B cell (primary cell): ENCODE measurements at regions not wholly inside any gene's neighbourhood (a gene's known extent, or its start where the extent isn't known, plus 50 kb on each side); places are given as distances from the start of the nearest gene placed in this dataset.

Experiments
- ATAC-seq: fragments of 200-7000 bp; cut with Tn5 transposase; one replicate; pipeline ENCODE4 v1.10.0; 2021; ENCODE audit warnings: low read depth, mild to moderate bottlenecking, moderate number of reproducible peaks, moderate library complexity
- CTCF ChIA-PET: fragments of 350-600 bp; sonication (Branson Sonifier 250); formaldehyde crosslinking; loops from one replicate; lab custom pipeline; 2021; ENCODE audit warnings: antibody characterized with exemption, inconsistent platforms; lab: Charles Lee
- POLR2A ChIA-PET: fragments of 350-600 bp; sonication (Branson Sonifier 250); formaldehyde crosslinking; loops from one replicate; lab custom pipeline; 2021; ENCODE audit warnings: antibody characterized with exemption; lab: Charles Lee
- DNase-seq: peaks from one replicate; pipeline ENCODE4 v3.0.0; 2013
- H2AFZ ChIP-seq: 2 replicates; pipeline ENCODE4 v1.6.1; 2012; ENCODE audit warnings: mild to moderate bottlenecking, low read depth, low read length; ENCODE audit not compliant: insufficient read depth, poor library complexity, severe bottlenecking
- H3K27ac ChIP-seq, 2 donors: 1 replicate in 1 of 2; 2 replicates in 1 of 2; pipeline ENCODE4 v1.5.1; 2012 to 2013; ENCODE audit warnings: low read length in 2 of 2, mild to moderate bottlenecking in 2 of 2, moderate library complexity in 1 of 2
- H3K27me3 ChIP-seq, 4 experiments: fragments of 200-600 bp in 1 of 4; sonication (generic) in 1 of 4; replicated peaks in 1 of 4; 1 replicate in 2 of 4; 2 replicates in 2 of 4; pipeline versions ENCODE4 v1.6.1 to v1.7.0; 2013 to 2016; ENCODE audit warnings: low read length in 3 of 4, mild to moderate bottlenecking in 2 of 4, mixed read lengths in 1 of 4, moderate library complexity in 1 of 4; ENCODE audit not compliant: insufficient read depth in 4 of 4, control insufficient read depth in 3 of 4; ENCODE audit errors: control extremely low read depth in 1 of 4
- H3K36me3 ChIP-seq, 2 experiments: replicated peaks in 1 of 2; 1 replicate in 1 of 2; 2 replicates in 1 of 2; pipeline versions ENCODE4 v1.6.1 to v1.7.1; 2013; ENCODE audit warnings: low read length in 1 of 2; ENCODE audit not compliant: insufficient read depth in 2 of 2, control insufficient read depth in 1 of 2; ENCODE audit errors: control extremely low read depth in 1 of 2, extremely low read depth in 1 of 2
- H3K4me1 ChIP-seq, 2 donors: fragments of 200-600 bp in 1 of 2; sonication (generic) in 1 of 2; 1 replicate in 1 of 2; 2 replicates in 1 of 2; pipeline versions ENCODE4 v1.5.1 to v1.6.1; 2013 to 2017; ENCODE audit warnings: low read length in 2 of 2; ENCODE audit not compliant: control insufficient read depth in 2 of 2, insufficient read depth in 2 of 2
- H3K4me2 ChIP-seq: replicated peaks from 2 replicates; pipeline ENCODE3; 2012; ENCODE audit warnings: mild to moderate bottlenecking, low read depth, low read length; ENCODE audit not compliant: poor library complexity, severe bottlenecking
- H3K4me3 ChIP-seq, 5 experiments: fragments of 200-600 bp in 1 of 5; sonication (generic) in 1 of 5; 1 replicate in 3 of 5; 2 replicates in 2 of 5; pipeline versions ENCODE4 v1.5.1 to v1.7.0; 2011 to 2016; ENCODE audit warnings: low read length in 4 of 5, mild to moderate bottlenecking in 4 of 5, low read depth in 2 of 5, control low read depth in 1 of 5, moderate library complexity in 1 of 5; ENCODE audit not compliant: insufficient read depth in 1 of 5; ENCODE audit errors: control extremely low read depth in 1 of 5, extremely low read depth in 1 of 5
- H3K79me2 ChIP-seq: fragments of 200-600 bp; sonication (generic); one replicate; pipeline ENCODE4 v1.6.0; 2016; ENCODE audit warnings: low read length; ENCODE audit not compliant: control insufficient read depth, insufficient read depth
- H3K9ac ChIP-seq: fragments of 200-600 bp; sonication (generic); 2 replicates; pipeline ENCODE4 v1.6.1; 2017; ENCODE audit warnings: mild to moderate bottlenecking, low read length, moderate library complexity
- H3K9me3 ChIP-seq, 3 donors: one replicate each; pipeline versions ENCODE4 v1.6.1 to v1.7.1; 2013; ENCODE audit warnings: low read length in 2 of 3; ENCODE audit not compliant: control insufficient read depth in 2 of 3, insufficient read depth in 1 of 3; ENCODE audit errors: control extremely low read depth in 1 of 3
- H4K20me1 ChIP-seq: 2 replicates; pipeline ENCODE4 v1.6.0; 2012; ENCODE audit warnings: mild to moderate bottlenecking, low read length; ENCODE audit not compliant: insufficient read depth, control insufficient read depth, poor library complexity, severe bottlenecking
- H3K27ac Mint-ChIP-seq: one replicate; pipeline ENCODE4 v1.8.0; 2021; ENCODE audit warnings: mixed read lengths
- H3K27me3 Mint-ChIP-seq: one replicate; pipeline ENCODE4 v1.8.0; 2021; ENCODE audit warnings: mixed read lengths
- H3K4me1 Mint-ChIP-seq: one replicate; pipeline ENCODE4 v1.8.0; 2021; ENCODE audit warnings: mixed read lengths
- H3K4me3 Mint-ChIP-seq: one replicate; pipeline ENCODE4 v1.8.0; 2021; ENCODE audit warnings: mixed read lengths
- H3K9me3 Mint-ChIP-seq: one replicate; pipeline ENCODE4 v1.8.0; 2022; ENCODE audit warnings: mixed read lengths; ENCODE audit not compliant: insufficient read depth
- CTCF ChIP-seq: fragments of 200-600 bp; IDR thresholded peaks from one replicate; pipeline ENCODE4 v1.8.0; 2022; ENCODE audit warnings: antibody characterized with exemption, mild to moderate bottlenecking
- EZH2 ChIP-seq: IDR thresholded peaks from 2 replicates; pipeline ENCODE4 v1.6.1; 2012; ENCODE audit warnings: borderline replicate concordance, low read depth, mild to moderate bottlenecking, moderate library complexity, low read length; ENCODE audit not compliant: insufficient read depth, poor library complexity, severe bottlenecking
- WGBS: methylation state at CpG from one replicate; pipeline ENCODE4 v1.1.5; 2013; ENCODE audit warnings: missing lambda C conversion rate; ENCODE audit not compliant: insufficient coverage; 5-methylcytosine and 5-hydroxymethylcytosine counted together
- intact Hi-C: fragments of 100-400 bp; cut with micrococcal nuclease; formaldehyde crosslinking; loops from one replicate; pipeline ENCODE4 v1.10.0; 2022

- Histone ChIP-seq H3K4me1 (no peaks in the 10 kb centered on the region), H2AFZ (no peak overlapping the region), H3K36me3 (no peaks in the 10 kb centered on the region), H4K20me1 (no peaks in the 10 kb centered on the region), H3K9ac (no peak overlapping the region), H3K9me3 (no peaks in the 10 kb centered on the region), H3K4me3 (no peak overlapping the region), H3K79me2 (no peaks in the 10 kb centered on the region), H3K27ac (no peak overlapping the region), H3K27me3 (no peaks in the 10 kb centered on the region), H3K4me2 (no peak overlapping the region)
- Mint-ChIP-seq H3K27ac (no peak overlapping the region), H3K4me1 (no peaks in the 10 kb centered on the region), H3K9me3 (peaks cover 3% of the 10 kb centered on the region), H3K27me3 (no peaks in the 10 kb centered on the region), H3K4me3 (no peak overlapping the region)
- TF ChIP-seq CTCF (no peak), EZH2 (no peak)
- POLR2A ChIA-PET, result no interaction called here
- CTCF ChIA-PET, result no interaction called here
- 100% methylated on average over 1 of the region's 2 CpGs for WGBS
- no peak for ATAC-seq
- no peak for DNase-seq
- intact Hi-C loops, result no loop called here
Measured at GRCh38 chr12:33759279-33759678, 263.0 kb upstream of the ALG10 start.

- H3K27ac Mint-ChIP-seq, result no peak overlapping the region
- Histone ChIP-seq H3K79me2 (no peaks in the 10 kb centered on the region), H3K4me1 (no peaks in the 10 kb centered on the region), H3K4me2 (no peak overlapping the region), H3K9ac (no peak overlapping the region), H3K9me3 (no peaks in the 10 kb centered on the region), H3K27me3 (no peaks in the 10 kb centered on the region), H4K20me1 (no peaks in the 10 kb centered on the region), H3K27ac (no peak overlapping the region), H3K4me3 (no peak overlapping the region), H2AFZ (no peak overlapping the region), H3K36me3 (no peaks in the 10 kb centered on the region)
- WGBS, result no CpG with 5 or more reads among the region's 4 CpGs
- no peak overlapping the region for H3K4me3 Mint-ChIP-seq
- DNase-seq (no peak), ATAC-seq (no peak)
- TF ChIP-seq EZH2, result no peak
- TF ChIP-seq CTCF, result no peak
- H3K27me3 Mint-ChIP-seq, result no peaks in the 10 kb centered on the region
- intact Hi-C loops, result no loop called here
- CTCF ChIA-PET, result no interaction called here
- POLR2A ChIA-PET, result no interaction called here
- no peaks in the 10 kb centered on the region for H3K4me1 Mint-ChIP-seq
- peaks cover 3% of the 10 kb centered on the region for H3K9me3 Mint-ChIP-seq
Measured at GRCh38 chr12:33763331-33763730, 259.0 kb upstream of the ALG10 start.
